GM21360 (cell line): ENCODE measurements at regions not wholly inside any gene's neighbourhood (a gene's known extent, or its start where the extent isn't known, plus 50 kb on each side); places are given as distances from the start of the nearest gene placed in this dataset.

Source experiments
- ATAC-seq: cut with Tn5 transposase; IDR thresholded peaks from one replicate; pipeline ENCODE4 v1.9.1; 2021; ENCODE audit warnings: mild to moderate bottlenecking, moderate library complexity; ENCODE audit not compliant: unreplicated experiment

- ATAC-seq: no peak
Measured at GRCh38 chr10:90389876-90390275, 468.0 kb downstream of the HTR7 start.

- ATAC-seq: no peak
Measured at GRCh38 chr10:90394311-90394710, 463.5 kb downstream of the HTR7 start.

- ATAC-seq: no peak
Measured at GRCh38 chr10:90396721-90397120, 461.1 kb downstream of the HTR7 start.

DNA sequence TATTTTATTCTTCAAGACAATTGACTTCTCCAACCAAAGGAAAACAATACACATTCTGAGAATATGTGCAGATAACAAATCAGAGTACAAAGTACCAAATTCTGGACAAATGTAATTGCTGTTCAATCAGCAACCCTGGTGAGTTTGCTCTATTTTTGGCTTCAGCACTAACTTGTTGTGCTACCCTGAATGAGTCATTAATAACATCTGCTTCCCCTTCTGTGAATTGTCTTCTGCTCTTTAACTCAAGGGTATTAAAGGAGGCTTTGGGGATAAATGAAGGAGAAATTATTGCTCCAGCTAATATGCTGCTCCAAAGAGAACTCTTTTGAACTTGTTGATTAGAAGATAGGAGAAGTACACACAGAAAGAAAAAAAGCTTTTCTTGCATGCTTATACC, 459.3 kb downstream of the HTR7 start:
- no peak for ATAC-seq

- no peak for ATAC-seq
Measured at GRCh38 chr10:90399782-90400181, 458.1 kb downstream of the HTR7 start.

DNA sequence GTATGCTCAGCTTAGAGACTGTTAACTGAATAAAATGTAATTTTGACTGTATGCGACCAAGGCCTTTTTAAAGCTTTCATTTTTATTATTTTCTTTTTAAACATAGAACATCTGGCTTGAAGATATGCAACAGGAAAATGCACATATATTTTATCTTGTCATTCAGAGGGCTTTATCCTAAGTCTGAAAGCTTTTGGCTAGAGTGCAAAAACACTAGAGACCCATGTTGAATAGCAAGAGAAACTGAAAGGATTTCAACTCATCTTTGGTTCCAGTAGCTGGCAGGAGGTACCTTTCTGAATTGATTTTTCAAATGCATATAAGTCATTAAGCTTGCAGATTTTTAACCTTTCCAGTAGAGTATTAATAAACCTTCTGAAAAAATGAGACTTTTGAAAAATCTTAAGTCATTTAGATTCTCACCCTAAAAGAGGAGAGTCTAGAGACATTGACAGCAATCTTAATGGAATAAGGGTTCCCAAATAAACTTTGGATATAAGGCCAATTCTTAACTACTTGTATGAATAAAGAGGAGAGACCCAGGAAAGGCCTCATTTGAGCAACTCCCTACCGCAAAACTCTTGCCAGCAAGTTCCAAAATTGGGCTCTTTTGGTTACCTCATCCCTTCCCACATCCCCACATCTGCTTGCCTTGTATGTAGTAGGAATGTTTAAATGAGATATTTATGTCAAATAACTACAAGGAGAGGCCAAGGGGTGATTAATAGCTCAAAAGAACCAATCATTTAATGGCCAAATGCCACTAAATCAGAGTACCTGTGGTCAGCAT, 454.4 kb downstream of the HTR7 start:
- no peak for ATAC-seq

DNA sequence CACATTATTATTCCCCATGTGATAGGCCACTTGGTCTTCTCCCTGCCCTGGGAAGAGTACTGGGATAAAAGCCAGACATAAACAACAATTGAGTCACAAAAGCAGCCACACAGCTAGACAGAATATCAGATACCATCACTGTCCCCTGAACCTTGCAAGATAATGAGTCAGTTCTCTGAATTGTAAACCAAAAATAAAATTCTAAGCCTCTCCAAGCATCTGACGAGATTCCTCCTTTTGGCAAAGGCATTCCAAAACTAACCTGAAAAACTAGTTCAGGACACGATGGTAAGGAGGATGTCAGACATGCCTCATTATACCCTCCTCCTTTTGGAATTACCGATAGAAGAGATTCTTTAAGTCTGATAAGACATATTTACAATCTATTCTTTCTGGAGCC, 450.7 kb downstream of the HTR7 start:
- ATAC-seq: no peak

- ATAC-seq: no peak
Measured at GRCh38 chr10:90407851-90408250, 450.0 kb downstream of the HTR7 start.

DNA sequence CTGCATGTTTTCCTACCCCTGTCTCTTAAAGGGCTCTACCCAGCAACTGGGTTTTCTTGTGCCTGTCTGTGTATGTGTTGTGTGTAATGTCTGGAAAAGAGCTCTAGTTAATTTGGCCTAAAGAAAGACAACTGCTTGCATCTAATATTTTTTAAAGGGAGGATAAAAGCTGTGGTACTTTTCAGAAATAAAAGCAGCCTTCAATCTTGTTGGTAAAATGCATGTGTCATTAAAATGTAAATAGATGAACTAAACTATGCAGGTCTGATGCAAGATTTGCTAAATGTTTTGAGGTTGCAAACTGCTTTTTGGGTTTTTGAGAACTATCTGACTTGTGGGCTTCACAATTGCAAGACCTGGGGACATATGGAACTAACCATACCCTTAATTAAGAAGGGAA, 445.3 kb downstream of the HTR7 start:
- ATAC-seq: no peak

DNA sequence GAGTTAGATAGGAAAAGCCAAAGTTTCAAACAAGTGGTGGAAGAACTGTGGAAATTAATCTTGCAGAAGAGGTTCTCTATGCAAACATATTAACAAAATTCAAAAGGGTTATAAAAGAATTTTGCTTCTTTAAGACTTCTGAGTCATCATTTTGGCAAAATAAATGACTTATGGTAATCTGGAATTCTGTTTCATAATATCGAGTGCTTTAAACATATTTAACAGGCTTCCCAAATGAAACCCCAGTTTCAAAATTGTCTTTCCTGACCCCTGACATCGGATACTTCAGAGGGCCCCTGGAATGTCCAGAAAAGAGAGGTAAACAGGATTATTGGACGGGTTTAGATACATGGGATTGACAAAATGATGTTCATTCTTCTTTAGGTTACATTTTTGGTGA, 444.6 kb downstream of the HTR7 start:
- no peak for ATAC-seq

DNA sequence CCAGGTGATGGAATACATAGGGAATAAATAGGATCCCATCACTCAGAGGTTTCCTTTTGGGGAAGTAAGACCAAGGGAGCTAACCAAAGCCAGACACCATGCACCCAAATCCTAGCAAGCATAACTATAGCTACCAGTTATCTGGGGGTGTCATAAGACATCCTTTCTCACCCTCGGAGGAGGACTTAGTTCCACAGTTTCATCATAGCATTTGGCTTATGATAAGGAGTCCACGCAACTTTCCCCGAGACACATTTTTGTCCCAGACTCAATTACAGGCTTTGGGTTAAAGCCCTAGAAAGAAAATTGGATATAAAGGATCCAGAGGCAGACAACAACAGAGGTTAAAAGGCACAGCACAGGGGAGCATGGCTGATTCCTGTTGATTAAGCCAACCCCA, 442.9 kb downstream of the HTR7 start:
- ATAC-seq: no peak

DNA sequence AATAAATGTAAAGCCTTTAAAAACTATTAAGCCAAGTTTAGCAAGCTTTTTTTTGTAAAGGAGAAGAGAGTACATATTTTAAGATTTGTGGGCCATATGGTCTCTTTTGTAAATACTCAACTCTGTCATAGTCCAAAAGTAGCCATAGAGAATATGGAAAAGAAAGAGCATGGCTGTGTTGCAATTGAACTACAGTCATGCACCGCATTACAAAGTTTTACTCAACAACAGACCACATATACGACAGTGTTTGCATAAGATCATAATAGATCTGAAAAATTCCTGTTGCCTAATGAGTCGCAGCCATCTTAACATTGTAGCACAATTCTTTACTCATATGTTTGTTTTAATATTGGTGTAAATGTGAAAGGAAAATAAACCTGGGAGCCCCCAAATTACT, 440.8 kb downstream of the HTR7 start:
- no peak for ATAC-seq

GRCh38 chr10:90417476-90418210, 440.2 kb downstream of the HTR7 start:
- no peak for ATAC-seq

- no peak for ATAC-seq
Measured at GRCh38 chr10:90418869-90419652, 438.8 kb downstream of the HTR7 start.

DNA sequence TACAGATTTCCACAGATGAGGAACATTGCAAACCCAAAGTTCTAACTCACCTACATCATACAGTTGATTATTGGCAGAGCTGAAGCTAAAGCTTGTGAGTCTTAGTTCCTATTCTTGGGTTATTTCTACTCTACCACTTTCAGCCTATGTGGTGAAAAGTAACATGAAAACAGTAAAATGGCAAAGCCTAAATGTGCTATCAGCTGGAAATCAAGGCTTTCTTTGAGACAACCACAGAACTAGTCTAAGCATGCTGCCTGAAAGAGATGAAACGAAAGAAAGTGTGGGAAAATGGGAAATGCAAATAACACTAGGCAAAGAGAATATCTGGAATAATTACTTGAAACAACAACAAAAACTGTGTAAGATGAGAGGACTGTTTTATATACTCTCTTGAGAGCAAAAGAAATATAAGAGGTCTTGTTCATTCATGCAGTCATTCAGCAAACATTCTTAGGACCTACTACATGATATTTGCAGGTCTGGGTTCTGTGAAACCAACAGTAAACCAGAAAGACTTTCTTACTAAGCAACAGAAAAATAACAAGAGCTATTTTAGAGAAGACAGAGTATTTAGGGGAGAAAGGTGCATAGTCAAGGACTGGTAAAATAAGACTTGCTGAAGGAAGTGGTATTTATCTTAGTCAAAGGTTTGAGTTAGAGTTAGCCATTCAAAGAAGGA, 437.1 kb downstream of the HTR7 start:
- peak; percentile 87 for ATAC-seq

DNA sequence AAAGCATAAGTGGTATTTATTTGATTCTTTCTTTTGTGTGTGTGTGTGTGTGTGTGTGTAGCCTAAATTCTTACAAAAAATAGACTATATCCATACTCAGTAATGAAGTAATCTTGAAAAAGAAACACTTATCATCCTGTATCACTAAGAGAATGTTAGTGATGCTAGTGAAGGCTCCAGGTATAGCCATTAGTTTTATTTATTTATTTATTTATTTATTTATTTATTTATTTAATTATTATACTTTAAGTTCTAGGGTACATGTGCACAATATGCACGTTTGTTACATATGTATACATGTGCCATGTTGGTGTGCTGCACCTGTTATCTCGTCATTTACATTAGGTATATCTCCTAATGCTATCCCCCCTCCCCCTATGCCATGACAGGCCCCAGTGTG, 436.0 kb downstream of the HTR7 start:
- ATAC-seq: no peak

- ATAC-seq: no peak
Measured at GRCh38 chr10:90424730-90425129, 433.1 kb downstream of the HTR7 start.

- no peak for ATAC-seq
Measured at GRCh38 chr10:90430186-90430585, 427.7 kb downstream of the HTR7 start.

DNA sequence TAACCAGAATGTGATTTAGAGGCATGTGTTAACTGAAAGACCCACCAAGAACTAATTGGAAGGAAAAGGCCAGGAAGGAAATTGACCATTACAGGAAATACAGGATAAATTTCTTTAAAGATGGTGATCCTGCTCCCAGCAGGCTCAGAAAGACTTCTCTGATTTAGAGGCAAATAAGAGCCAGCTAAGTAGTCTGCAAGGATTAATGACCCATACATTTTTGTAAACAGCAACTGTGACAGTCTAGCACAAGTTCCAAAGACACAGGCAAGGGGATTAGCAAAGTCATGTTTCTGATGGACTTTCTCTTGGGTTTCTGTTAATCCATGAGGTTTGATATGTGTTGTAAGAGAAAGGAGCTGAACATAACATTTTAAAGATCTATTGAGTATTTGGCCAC, 425.0 kb downstream of the HTR7 start:
- no peak for ATAC-seq

DNA sequence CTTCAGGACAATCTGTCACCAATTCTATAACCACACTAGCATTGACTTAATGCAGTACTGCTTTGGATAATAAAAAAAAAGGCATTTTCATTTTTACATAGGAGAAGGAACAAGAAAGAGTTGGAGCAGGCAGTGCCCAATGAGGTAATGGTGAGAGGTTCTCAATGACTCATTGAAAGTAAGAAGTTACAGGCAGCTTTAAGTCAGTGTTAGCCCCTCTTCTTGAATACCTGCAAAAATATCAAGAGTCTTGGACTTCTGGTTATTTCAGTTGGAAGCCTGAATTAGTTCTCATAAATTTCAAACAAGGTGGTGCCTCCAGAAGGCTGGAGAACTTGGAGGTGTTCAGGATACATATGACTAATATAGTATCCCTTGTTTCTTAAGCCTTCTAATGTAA, 422.5 kb downstream of the HTR7 start:
- ATAC-seq: no peak

DNA sequence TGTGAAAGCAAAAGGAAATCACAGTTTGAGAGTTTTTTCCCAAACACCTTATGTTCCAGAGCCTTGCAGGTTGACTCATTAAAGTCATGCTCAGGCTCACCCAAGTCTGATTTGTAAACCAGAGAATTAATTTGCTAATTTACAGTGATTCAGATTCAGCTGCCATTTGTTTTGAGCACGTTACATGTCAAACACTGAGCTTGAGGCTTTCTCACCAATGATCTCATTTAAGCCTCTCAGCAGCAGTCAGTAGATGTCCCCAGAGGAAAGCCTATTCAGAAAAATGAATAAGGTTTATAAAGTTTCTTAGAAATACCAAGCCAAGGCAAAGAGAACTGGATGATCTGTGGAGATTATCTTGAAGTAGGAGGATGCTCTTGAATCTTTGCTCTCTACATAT, 420.4 kb downstream of the HTR7 start:
- no peak for ATAC-seq
